ENCODE measurements at regions not wholly inside any gene's neighbourhood (a gene's known extent, or its start where the extent isn't known, plus 50 kb on each side); places are given as distances from the start of the nearest gene placed in this dataset.

DNA sequence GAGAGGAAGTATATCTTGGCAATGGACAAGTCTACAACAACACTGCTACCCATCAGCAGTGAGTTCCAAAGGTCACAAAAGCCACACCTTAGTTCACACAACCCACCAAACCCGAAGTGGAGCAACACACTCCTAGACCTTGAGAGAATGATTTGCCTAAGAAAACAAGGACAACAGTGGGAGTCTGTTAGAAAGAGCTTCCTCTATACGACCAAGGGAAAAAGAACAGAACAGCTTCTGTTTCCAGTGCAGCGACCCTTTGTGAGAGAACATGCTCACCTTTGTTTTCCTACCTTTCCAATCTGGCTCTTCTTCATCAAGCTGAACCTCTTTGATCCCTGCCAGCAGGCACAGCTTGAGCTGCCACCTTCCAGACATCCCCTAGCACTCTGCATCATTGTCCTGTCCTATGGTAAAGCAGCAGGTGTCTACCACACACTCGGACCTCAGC lies 56.7 kb upstream of the PALMD start (continued):
- TF ChIP-seq ZNF101 (CRISPR knock-in tag; IDR thresholded peaks at IDR 0.05; ENCODE audit: borderline replicate concordance, low read depth) (no peak), ZSCAN12 (CRISPR knock-in tag; IDR thresholded peaks at IDR 0.05) (no peak), SIN3B (IDR thresholded peaks at IDR 0.05; ENCODE audit: low read length) (no peak), ZSCAN21 (CRISPR knock-in tag; IDR thresholded peaks at IDR 0.05; ENCODE audit: borderline replicate concordance) (no peak), SNAPC2 (CRISPR knock-in tag; IDR thresholded peaks at IDR 0.05) (no peak), U2AF1 (optimal IDR thresholded peaks at IDR 0.05; ENCODE audit: low read depth, low read length) (no peak), FOXM1 (CRISPR knock-in tag; IDR thresholded peaks at IDR 0.05) (no peak), ONECUT2 (CRISPR knock-in tag; IDR thresholded peaks at IDR 0.05) (no peak), NCOR1 (IDR thresholded peaks at IDR 0.05; ENCODE audit: borderline replicate concordance, low read length) (peak; percentile 93)
- TF ChIP-seq, protein P1, sequence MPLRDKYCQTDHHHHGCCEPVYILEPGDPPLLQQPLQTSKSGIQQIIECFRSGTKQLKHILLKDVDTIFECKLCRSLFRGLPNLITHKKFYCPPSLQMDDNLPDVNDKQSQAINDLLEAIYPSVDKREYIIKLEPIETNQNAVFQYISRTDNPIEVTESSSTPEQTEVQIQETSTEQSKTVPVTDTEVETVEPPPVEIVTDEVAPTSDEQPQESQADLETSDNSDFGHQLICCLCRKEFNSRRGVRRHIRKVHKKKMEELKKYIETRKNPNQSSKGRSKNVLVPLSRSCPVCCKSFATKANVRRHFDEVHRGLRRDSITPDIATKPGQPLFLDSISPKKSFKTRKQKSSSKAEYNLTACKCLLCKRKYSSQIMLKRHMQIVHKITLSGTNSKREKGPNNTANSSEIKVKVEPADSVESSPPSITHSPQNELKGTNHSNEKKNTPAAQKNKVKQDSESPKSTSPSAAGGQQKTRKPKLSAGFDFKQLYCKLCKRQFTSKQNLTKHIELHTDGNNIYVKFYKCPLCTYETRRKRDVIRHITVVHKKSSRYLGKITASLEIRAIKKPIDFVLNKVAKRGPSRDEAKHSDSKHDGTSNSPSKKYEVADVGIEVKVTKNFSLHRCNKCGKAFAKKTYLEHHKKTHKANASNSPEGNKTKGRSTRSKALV (CRISPR knock-in tag; IDR thresholded peaks at IDR 0.05): no peak
- TF ChIP-seq, protein P2, sequence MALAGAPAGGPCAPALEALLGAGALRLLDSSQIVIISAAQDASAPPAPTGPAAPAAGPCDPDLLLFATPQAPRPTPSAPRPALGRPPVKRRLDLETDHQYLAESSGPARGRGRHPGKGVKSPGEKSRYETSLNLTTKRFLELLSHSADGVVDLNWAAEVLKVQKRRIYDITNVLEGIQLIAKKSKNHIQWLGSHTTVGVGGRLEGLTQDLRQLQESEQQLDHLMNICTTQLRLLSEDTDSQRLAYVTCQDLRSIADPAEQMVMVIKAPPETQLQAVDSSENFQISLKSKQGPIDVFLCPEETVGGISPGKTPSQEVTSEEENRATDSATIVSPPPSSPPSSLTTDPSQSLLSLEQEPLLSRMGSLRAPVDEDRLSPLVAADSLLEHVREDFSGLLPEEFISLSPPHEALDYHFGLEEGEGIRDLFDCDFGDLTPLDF (CRISPR knock-in tag; IDR thresholded peaks at IDR 0.05): no peak
- TF ChIP-seq, protein P3, sequence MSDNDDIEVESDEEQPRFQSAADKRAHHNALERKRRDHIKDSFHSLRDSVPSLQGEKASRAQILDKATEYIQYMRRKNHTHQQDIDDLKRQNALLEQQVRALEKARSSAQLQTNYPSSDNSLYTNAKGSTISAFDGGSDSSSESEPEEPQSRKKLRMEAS (IDR thresholded peaks at IDR 0.05): peak; percentile 51; the same call in 1 of the 2 replicates
- TF ChIP-seq, protein P4, sequence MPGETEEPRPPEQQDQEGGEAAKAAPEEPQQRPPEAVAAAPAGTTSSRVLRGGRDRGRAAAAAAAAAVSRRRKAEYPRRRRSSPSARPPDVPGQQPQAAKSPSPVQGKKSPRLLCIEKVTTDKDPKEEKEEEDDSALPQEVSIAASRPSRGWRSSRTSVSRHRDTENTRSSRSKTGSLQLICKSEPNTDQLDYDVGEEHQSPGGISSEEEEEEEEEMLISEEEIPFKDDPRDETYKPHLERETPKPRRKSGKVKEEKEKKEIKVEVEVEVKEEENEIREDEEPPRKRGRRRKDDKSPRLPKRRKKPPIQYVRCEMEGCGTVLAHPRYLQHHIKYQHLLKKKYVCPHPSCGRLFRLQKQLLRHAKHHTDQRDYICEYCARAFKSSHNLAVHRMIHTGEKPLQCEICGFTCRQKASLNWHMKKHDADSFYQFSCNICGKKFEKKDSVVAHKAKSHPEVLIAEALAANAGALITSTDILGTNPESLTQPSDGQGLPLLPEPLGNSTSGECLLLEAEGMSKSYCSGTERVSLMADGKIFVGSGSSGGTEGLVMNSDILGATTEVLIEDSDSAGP (CRISPR knock-in tag; IDR thresholded peaks at IDR 0.05; ENCODE audit: borderline replicate concordance): no peak
- TF ChIP-seq, protein P5, sequence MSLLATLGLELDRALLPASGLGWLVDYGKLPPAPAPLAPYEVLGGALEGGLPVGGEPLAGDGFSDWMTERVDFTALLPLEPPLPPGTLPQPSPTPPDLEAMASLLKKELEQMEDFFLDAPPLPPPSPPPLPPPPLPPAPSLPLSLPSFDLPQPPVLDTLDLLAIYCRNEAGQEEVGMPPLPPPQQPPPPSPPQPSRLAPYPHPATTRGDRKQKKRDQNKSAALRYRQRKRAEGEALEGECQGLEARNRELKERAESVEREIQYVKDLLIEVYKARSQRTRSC (CRISPR knock-in tag; IDR thresholded peaks at IDR 0.05; ENCODE audit: low read depth): no peak
- TF ChIP-seq, protein P6, sequence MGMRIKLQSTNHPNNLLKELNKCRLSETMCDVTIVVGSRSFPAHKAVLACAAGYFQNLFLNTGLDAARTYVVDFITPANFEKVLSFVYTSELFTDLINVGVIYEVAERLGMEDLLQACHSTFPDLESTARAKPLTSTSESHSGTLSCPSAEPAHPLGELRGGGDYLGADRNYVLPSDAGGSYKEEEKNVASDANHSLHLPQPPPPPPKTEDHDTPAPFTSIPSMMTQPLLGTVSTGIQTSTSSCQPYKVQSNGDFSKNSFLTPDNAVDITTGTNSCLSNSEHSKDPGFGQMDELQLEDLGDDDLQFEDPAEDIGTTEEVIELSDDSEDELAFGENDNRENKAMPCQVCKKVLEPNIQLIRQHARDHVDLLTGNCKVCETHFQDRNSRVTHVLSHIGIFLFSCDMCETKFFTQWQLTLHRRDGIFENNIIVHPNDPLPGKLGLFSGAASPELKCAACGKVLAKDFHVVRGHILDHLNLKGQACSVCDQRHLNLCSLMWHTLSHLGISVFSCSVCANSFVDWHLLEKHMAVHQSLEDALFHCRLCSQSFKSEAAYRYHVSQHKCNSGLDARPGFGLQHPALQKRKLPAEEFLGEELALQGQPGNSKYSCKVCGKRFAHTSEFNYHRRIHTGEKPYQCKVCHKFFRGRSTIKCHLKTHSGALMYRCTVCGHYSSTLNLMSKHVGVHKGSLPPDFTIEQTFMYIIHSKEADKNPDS (CRISPR knock-in tag; IDR thresholded peaks at IDR 0.05): no peak
- TF ChIP-seq, protein P7, sequence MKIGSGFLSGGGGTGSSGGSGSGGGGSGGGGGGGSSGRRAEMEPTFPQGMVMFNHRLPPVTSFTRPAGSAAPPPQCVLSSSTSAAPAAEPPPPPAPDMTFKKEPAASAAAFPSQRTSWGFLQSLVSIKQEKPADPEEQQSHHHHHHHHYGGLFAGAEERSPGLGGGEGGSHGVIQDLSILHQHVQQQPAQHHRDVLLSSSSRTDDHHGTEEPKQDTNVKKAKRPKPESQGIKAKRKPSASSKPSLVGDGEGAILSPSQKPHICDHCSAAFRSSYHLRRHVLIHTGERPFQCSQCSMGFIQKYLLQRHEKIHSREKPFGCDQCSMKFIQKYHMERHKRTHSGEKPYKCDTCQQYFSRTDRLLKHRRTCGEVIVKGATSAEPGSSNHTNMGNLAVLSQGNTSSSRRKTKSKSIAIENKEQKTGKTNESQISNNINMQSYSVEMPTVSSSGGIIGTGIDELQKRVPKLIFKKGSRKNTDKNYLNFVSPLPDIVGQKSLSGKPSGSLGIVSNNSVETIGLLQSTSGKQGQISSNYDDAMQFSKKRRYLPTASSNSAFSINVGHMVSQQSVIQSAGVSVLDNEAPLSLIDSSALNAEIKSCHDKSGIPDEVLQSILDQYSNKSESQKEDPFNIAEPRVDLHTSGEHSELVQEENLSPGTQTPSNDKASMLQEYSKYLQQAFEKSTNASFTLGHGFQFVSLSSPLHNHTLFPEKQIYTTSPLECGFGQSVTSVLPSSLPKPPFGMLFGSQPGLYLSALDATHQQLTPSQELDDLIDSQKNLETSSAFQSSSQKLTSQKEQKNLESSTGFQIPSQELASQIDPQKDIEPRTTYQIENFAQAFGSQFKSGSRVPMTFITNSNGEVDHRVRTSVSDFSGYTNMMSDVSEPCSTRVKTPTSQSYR (CRISPR knock-in tag; IDR thresholded peaks at IDR 0.05; ENCODE audit: borderline replicate concordance): peak; percentile 62; the same call in 1 of the 2 replicates
- TF ChIP-seq, protein P8, sequence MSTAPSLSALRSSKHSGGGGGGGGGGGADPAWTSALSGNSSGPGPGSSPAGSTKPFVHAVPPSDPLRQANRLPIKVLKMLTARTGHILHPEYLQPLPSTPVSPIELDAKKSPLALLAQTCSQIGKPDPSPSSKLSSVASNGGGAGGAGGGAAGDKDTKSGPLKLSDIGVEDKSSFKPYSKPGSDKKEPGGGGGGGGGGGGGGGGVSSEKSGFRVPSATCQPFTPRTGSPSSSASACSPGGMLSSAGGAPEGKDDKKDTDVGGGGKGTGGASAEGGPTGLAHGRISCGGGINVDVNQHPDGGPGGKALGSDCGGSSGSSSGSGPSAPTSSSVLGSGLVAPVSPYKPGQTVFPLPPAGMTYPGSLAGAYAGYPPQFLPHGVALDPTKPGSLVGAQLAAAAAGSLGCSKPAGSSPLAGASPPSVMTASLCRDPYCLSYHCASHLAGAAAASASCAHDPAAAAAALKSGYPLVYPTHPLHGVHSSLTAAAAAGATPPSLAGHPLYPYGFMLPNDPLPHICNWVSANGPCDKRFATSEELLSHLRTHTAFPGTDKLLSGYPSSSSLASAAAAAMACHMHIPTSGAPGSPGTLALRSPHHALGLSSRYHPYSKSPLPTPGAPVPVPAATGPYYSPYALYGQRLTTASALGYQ (CRISPR knock-in tag; IDR thresholded peaks at IDR 0.05): peak; percentile 79; the same call in 1 of the 2 replicates
